Posterior vena cava (tissue), 2 donors: ENCODE measurements at regions not wholly inside any gene's neighbourhood (a gene's known extent, or its start where the extent isn't known, plus 50 kb on each side); places are given as distances from the start of the nearest gene placed in this dataset.
"Not testable (repeated sequence)": the region's sequence is repeated elsewhere in the genome, so short reads cannot be mapped to it uniquely, and the experiment has no call there.

Experiments used
- DNase-seq: peaks from one replicate; pipeline ENCODE4 v3.0.0-alpha.2; 2020; ENCODE audit warnings: low spot score
- intact Hi-C, 2 donors: fragments of 100-400 bp; cut with DNase I; formaldehyde crosslinking; loops; one replicate each; pipeline versions ENCODE4 v1.14.1 to v1.14.2; 2022 to 2023
- donor health status: DM: yes; HTN: yes; CAD: no.
- donor health status: DM: yes; HTN: yes; CAD: no.

DNA sequence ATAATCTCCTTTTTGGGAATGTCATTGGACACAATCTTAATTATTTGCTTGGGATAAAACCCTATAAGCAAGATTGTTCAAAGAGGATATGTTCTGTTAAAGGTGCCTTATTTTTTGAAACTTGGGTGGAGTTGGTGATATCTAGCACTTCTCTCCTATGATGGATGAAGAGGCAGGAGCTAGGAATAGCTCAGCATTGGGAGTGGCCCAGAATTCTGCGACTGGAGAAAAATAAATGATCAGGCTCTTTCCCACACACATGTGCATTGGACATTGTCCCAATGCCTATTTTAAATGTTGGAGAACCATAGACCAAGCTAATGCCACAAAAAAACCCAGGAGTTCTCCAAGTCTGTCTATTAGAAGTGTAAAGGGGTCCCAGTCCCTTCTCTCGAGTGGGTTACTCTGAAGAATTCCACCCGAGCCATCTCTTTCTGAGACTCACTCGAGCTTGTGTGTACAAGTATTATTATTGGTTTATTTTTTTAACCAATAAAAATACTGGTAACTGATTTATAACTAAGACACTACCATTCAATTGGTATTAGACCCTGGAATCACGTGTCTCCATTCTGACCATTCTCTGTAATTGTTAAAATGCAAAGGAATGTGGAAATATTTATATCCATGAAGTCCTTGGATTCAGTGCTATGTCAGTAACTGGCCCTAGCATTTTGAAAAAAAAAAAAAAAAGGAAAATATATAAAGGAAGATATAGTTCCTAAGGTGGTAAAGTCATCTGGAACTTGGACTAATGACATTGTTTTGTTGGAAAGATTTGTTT, 437.5 kb upstream of the TMEM132C start:
- DNase-seq: no peak
- intact Hi-C loops: no loop called here

DNA sequence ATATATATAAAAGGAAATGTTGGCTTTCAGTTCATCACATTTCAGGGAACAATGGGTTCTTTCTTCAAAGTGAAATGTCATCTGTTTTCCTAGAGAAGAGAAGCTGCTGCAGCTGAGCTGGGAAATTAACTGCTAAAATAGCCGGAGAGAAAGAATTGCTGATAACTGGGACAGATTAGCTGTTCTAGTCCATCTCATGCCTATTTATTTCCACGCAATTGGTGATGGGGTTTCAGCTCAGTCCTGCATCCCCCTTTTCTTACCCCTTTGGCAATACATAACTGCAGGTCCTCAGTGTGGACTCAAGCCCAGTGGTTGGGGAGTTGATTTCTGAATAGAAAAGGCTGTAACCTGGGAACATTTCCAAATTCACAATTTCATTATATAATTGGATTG, 436.9 kb upstream of the TMEM132C start:
- intact Hi-C loops: no loop called here
- DNase-seq: no peak

DNA sequence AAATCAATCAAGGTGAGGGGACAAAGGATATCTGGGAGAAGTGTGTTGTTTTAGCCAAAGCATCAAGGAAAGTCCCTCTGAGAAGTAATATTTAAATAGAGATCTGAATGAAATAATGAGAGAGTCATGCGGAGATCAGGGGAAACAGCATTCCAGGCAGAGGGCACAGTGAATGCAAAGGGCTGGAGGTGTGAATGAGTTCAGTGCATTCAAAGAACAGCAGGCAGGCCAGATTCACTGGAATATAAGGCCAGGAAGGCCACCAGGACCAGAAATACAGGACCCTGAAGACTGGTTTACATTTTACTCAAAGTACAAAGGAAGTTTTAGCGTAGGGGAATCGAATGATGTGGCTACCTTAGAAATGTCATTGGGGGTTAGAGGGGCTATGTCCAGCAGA, 436.2 kb upstream of the TMEM132C start:
- intact Hi-C loops: no loop called here
- no peak for DNase-seq

DNA sequence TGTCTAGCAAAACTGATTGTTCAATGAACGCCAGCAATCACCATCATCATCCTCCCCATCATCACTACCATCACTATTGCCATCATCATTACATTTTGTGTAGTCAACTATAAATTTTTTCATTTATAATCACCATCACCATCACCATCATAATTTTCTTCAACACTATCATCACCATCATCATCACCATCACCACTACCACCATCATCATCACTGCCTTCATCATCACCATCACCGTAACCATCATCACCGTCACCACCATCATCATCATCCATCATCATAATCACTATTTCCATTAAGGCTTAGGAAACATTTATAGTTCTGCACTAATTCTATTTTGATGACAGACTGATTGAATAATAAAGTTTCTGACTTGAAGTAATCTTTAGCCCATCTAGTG, 434.8 kb upstream of the TMEM132C start:
- DNase-seq: no peak
- intact Hi-C loops: no loop called here

DNA sequence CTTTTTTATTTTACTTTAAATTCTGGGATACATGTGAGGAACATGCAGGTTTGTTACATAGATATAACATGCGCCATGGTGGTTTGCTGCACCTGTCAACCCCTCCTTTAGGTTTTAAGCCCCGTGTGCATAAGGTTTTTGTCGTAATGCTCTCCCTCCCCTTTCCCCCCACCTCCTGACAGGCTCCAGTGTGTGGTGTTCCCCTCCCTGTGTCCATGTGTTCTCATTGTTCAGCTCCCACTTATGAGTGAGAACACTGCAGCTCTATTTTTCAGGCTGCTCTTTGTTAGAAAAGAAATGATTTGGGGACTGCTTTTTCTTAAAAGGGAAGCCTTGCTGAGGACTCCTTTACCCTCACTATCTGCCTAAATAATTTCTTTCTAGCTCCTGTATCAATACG, 430.2 kb upstream of the TMEM132C start:
- intact Hi-C loops, DNase-seq: not testable (repeated sequence)

DNA sequence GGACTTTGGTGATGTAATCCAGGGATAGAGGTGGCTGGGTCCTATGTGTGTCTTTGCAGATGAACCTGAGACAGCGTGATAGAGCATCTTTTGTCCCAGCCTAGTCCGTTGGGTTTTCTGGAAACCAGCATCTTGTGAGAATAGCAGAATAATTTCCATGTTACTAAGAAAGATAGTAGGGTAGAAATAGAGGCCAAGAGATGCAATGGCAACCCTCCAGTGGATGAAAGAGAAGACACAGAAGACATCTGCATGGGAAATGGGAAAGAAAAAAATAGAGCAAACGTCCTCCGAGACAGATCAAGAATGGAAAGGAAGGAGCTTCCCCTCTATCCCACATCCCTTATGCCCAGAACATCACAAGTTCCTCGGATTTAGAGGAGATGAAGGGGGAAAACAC, 409.3 kb upstream of the TMEM132C start:
- intact Hi-C loops: loop anchor here in 1 of 2 donors (1.0 kb wide), 1 partner anchor 22 kb away; no protein-coding TSS in a partner anchor
- DNase-seq: no peak

DNA sequence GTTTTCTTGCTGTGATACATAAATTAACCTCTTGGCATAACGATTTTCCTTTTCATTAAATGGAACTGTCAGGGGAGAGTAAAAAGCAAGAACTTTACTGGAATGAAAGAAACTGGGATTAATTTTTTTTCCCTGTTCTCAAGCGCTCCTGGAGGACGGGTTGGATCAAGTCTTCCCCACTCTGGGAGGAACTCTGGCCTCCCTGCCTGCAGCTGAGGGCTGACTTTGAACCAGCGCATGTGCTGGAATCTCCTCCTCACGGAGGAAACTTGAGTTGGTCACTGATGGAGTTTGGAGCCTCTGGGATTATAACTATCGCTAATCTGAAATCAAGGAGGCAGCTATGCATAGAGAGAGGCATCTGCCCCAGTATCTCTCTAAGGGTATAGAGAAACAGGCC, 406.4 kb upstream of the TMEM132C start:
- no peak for DNase-seq
- intact Hi-C loops: no loop called here

DNA sequence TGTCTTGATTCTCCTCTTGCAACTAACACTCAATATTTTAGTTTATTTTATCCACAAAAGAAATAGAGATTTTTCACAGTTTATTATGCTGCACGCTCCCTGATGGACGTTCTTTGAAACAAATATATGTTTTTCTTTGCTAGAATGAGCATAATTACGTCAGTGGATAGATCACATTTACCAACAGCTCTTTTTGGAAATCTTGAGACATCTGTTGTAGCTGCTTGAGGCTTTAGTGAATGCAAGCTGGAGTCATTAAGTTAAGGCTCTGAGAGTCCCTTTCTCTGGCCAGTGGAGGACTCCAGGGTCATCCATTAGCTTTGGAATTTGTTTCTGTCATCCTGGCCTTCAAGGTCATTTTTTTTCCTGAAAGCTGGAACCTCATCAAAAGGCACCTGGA, 405.6 kb upstream of the TMEM132C start:
- DNase-seq: no peak
- intact Hi-C loops: no loop called here

DNA sequence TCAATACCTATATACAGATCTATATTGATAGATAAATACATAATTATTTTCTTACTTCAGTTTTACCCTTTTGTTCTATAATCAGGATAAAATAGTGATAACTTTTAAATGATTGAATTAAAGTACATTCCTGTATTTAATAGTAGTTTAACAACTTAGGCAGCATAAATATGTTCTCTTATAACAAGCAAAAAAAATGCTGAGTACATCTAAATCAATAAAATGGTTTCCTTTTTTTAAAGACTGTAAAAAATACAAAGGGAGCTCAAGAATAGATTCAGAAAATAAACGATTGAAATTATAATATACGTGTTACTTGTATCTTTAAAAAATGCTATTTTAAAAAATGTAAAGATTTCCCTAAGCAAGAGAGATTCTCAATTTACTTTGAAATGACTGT, 393.7 kb upstream of the TMEM132C start:
- intact Hi-C loops: no loop called here

DNA sequence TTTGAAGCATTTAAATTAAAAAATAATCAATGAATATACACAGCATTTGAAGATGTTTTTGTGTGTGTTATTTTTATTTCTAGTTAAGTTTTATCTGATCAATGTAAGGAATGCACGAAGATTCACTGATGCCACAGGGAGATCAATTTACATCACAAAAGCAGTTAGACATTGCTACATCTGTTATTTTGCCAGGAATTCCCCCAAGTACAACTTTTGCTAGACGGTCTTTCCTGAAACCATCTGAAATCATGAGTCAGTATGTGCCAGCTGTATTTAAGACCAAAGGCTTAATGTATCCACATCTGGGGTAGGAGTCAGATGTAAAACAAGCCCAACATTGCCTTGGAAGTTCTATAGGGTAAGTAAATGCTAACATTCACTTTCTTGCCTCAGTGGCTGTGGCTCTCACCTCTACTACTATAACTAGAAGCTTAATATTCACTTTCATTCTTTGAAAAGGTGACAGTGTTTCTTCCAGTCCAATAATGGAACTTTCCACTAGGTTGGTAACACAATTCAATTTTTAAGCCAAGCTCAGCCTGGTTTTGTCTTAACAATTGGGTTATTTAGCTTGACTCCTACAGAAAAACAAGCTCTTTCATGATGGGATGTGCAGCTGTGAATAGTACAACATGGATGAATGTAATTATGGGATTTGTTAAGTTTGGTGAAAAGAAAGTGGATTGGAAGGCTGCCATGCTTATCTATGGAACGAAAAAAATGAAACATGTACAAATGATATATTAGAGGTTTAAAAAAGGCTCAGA, 385.4 kb upstream of the TMEM132C start:
- DNase-seq: no peak
- intact Hi-C loops: no loop called here

More for the DNA sequence above, 393.7 kb upstream of the TMEM132C start:
- DNase-seq: no peak

DNA sequence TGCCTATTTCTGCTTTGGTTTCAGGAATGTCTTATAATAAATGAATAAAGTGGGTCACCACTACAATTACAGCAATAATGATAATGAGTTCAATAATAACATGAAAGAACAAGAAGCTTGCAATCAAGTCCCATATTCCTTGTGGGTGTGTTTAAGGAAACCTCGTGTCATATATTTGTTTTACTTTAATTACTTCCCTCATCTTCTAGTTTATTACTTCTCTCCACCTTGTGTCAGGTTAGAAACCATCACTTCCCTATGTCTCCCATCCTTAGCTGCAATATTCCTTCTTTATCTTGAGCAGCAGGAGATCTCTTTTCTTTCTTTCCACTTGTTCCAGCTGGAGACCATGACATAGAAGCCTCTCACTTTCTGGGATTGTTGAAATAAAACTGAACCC, 384.0 kb upstream of the TMEM132C start:
- intact Hi-C loops: no loop called here
- DNase-seq: no peak

DNA sequence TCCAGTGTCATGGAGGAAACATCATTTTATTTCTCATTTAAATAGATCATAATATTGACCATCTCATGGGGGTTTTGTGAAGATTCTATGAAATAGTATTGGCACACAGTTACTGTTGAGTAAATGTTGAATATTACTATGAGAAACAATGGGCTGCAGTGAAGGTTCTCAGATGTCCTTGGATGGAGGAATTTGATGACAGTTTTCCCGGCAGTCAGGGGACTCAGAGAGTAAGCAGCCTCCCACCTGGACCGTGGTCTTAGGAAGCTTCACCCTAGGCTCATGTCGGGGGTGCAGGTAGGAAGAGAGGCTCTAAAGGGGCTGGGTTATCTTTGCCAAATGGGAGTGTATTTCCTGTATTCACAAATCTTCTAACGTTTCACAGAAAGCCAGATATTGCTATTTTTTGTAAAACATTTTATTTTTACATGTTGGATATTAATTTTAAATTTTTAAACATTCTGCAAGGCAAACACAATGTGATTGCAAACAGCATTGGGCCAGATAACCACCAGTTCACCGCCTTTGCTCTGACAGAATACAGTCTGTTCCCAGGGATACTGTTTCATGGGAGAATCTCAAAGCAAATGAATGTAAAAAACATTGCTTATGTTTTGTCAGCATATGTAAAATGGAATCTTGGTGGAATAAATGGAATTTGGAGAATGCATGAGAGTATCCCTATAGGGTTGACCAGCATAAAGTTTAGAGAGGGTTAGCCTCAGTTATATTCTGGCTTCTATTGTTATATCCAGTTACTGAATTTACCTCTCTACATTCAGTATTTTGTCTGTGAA, 380.8 kb upstream of the TMEM132C start:
- intact Hi-C loops: no loop called here
- no peak for DNase-seq

DNA sequence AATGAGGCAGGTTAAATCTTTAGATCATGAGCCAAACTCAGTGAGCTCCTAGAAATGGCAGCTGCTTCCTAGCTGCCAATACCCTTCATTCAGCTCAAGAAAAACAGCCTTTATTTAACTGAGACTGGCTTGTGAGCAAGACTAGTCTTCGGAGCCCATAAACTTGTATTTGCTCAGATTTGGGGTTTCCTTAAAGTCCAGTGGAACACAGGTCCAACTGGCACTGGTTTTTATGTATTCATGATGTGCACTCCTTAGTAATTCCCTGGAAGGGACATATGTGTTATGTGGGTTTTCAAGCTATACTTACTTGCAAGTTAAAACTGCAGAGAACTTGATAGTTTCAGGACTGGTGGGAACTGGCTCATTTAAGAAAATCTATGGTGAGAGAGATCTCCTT, 380.1 kb upstream of the TMEM132C start:
- intact Hi-C loops: no loop called here
- no peak for DNase-seq

DNA sequence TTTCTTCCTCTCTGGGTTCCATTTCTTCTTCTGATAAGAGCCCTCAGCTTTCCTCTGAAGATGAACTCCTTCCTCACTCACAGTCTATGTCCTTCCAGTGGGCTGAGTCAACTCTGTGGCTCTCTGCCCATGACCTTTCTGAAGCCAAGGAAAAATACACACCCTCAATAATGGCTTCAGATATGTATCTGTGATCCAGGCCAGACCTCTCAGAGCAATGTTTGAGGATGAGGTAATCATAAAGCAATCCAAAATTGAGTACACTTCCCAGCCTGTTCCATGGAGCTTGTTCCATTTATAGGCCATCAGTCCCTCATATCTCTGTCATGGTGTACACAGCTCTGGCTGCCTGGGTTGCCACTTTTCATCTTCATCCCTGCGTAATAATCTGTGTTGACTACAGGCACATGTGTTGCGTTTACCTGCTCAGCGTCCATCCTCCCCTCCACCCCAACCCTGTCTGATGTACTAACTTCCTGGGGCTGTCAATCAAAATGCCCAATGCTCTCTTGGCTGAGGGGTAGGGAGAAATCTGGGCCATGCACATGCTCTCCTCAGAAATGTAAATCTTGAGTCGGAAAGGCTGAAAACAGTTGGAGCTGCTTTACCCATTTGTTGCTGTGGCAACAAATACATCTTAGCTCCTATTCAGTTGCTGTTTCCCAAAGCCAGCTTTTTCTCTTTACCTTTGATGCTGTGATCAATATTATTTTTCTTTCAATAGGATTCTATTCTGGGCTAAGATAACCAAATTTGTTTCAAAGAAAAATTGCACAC, 377.8 kb upstream of the TMEM132C start:
- DNase-seq: no peak
- intact Hi-C loops: no loop called here

DNA sequence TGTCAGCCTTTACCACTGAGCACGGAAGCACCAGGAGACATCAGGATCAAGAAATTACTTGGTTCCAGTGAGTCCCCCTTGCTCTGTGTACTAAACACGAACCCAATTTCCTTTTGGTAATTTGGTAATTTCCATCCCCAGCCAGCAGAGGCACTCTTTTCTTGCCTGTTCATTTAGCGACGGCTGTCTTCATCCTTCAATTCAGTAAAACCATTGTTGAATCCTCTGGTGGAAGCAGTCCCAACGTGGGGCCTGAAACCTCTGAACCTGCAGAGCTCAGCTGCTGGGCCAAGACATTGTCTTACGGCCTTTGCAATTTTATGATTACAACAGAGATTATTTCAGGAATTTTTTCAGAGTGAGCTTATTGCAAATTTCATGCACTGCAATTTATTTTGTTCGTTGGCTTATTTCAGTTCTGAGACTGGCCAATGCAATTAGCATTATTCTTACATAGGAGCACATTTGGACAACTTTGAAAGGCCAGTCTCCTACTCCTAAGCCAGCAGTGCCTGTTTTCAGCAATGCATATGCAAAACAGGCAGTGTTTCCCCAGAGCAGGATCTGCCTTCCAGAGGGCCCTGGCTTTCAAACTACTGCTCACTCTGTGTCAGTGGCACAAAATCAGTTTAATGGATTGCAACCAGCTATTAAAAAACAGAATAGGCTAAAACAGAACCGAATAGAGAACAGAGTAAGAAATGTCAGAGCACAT, 372.9 kb upstream of the TMEM132C start:
- intact Hi-C loops: no loop called here
- no peak for DNase-seq

DNA sequence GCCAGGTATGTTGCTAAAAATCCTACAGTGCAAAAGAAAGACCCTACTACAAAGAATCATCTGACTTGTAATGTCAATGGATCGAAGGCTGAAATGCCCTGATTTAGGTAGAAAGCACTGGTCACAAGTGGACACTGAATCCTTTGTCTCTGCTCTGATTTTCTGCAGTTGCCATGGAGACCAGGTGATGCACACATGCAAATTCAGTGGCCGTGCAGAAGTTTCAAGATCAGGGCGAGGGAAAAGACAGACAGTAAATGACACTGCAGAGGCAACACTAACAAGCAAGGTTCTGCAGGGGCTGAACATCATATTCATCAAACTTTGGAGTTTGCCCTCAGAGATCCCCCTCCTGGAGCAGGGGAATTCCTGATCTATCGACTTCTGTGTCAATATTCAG, 370.3 kb upstream of the TMEM132C start:
- intact Hi-C loops: no loop called here

DNA sequence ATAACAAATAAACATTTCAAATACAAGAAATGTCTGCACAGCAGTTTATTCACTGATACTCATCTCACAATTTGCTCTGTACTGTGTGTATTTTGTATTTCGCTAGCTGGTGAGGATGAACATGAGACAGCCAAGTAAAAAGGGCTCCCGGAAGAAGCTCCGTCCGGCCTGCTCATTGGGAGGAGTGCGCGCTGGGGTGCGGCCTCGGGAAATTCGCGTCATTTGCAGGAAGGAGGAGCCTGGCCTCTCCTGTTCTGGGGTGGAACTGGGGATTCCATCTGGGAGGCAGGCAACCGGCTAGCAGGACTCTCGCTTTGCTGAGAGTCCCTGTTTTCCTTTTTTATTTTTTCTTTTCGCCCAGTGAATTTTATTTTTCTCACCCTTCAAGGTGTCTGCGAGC, 368.4 kb upstream of the TMEM132C start:
- intact Hi-C loops: no loop called here
- DNase-seq: no peak

More for the DNA sequence above, 370.3 kb upstream of the TMEM132C start:
- DNase-seq: no peak

DNA sequence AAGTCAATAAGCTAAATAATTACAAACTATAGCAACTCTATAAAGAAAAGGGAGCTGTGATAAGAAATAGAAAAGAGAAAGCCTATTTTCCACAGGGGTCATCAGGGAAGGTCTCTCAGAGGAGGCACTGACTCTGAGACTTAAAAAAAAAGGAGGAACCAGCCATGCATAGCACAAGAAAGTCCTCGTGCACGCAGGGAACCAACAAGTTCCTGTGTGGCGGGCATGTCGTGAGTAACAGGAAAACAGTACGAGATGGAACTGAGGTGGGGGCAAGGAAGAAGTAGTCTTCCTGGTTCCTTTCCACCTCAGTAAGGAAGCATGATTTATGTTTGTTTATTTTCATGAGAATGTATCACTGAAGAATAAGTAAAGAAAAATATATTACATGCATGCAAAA, 367.0 kb upstream of the TMEM132C start:
- intact Hi-C loops: no loop called here
- DNase-seq: no peak

DNA sequence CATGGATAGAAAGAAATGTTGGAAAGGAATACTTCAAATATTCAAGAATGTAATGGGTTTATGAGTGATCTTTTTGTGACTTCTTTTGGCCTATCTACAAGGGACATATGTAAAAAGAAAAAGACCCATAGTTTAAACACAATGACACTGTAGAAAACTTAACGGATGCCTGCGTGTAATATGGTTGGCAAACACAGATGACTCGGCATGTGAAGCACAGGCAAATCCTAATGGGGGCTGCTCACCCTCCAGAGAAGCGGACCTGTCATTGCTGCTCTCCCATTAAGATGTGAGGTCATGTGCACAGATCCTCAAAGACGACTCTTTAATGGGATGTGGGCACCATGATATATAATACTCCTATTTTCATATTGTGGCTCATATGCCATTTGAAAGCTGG, 366.6 kb upstream of the TMEM132C start:
- intact Hi-C loops: no loop called here
- DNase-seq: no peak
